Cardiac fibroblast (primary cell): ENCODE measurements at regions not wholly inside any gene's neighbourhood (a gene's known extent, or its start where the extent isn't known, plus 50 kb on each side); places are given as distances from the start of the nearest gene placed in this dataset.

Experiments
- DNase-seq, 2 donors: peaks; one replicate each; pipeline versions ENCODE4 v3.0.0 to v3.0.0-alpha.2; 2010; ENCODE audit warnings: low read depth in 2 of 2
- H3K4me3 ChIP-seq, 2 donors: replicated peaks in 1 of 2; 1 replicate in 1 of 2; 2 replicates in 1 of 2; pipeline ENCODE4 v1.5.1; 2011; ENCODE audit warnings: low read depth in 2 of 2, low read length in 2 of 2, mild to moderate bottlenecking in 2 of 2, moderate library complexity in 1 of 2
- TF ChIP-seq, protein P1 (sequence below): IDR thresholded peaks from one replicate; pipeline ENCODE4 v1.5.1; 2011; ENCODE audit warnings: low read depth, mild to moderate bottlenecking, low read length, inconsistent platforms

DNA sequence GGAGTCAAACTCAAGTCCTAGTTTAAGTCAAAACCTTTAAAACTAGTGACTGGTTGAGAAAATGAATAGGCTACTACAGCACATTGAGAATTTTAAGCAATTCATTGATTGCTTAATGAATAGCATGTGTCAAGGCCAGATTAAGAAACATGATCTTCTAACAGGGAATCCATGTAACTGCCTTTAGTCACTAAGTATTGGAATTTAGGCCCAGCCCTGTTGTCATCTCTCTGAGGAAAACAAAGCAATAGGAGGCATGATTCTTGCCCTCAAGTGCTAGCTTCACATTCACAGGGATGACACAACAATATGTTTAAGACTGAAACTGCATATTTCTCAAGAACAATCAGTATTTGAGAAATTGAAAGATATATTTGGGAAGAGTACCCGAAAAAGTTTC is 70.0 kb upstream of the PTGS2 start:
- TF ChIP-seq, protein P1, sequence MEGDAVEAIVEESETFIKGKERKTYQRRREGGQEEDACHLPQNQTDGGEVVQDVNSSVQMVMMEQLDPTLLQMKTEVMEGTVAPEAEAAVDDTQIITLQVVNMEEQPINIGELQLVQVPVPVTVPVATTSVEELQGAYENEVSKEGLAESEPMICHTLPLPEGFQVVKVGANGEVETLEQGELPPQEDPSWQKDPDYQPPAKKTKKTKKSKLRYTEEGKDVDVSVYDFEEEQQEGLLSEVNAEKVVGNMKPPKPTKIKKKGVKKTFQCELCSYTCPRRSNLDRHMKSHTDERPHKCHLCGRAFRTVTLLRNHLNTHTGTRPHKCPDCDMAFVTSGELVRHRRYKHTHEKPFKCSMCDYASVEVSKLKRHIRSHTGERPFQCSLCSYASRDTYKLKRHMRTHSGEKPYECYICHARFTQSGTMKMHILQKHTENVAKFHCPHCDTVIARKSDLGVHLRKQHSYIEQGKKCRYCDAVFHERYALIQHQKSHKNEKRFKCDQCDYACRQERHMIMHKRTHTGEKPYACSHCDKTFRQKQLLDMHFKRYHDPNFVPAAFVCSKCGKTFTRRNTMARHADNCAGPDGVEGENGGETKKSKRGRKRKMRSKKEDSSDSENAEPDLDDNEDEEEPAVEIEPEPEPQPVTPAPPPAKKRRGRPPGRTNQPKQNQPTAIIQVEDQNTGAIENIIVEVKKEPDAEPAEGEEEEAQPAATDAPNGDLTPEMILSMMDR, result no peak
- peak in 1 of 2 donors; percentile 73 for DNase-seq
- no peak overlapping the region for H3K4me3 ChIP-seq

GRCh38 chr1:186749820-186750219 is 69.6 kb upstream of the PTGS2 start:
- DNase-seq, result no peak
- H3K4me3 ChIP-seq, result no peak overlapping the region
- TF ChIP-seq, protein P1, result no peak

GRCh38 chr1:186747661-186748060 is 67.4 kb upstream of the PTGS2 start:
- TF ChIP-seq, protein P1, result no peak
- no peak for DNase-seq
- H3K4me3 ChIP-seq, result no peak overlapping the region

GRCh38 chr1:186745531-186746146 is 65.4 kb upstream of the PTGS2 start:
- no peak overlapping the region for H3K4me3 ChIP-seq
- TF ChIP-seq, protein P1, result no peak
- no peak for DNase-seq

- no peak for DNase-seq
- TF ChIP-seq, protein P1, result no peak
- H3K4me3 ChIP-seq, result no peak overlapping the region
These were observed 61.4 kb upstream of the PTGS2 start for GRCh38 chr1:186741640-186742039.

DNA sequence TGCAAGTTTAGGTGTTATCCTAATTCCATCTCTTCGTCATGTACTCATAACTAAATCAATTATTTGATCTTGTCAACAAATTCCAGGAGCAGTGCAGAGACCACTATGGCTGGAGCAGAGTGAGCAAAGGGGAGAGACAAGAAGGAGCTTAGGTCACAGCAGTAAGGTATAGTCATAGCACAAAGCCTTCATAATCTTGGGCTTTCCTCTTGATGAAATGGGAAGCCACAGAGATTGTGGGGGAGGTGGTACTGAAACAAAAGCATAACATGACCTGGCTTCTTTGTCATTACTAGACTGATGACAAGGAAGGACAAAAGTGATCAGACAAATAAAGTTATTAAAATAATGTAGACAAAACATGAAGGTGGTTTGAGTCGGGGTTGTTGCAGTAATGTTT is 60.1 kb upstream of the PTGS2 start:
- no peak for DNase-seq
- TF ChIP-seq, protein P1, result no peak
- H3K4me3 ChIP-seq, result no peak overlapping the region

DNA sequence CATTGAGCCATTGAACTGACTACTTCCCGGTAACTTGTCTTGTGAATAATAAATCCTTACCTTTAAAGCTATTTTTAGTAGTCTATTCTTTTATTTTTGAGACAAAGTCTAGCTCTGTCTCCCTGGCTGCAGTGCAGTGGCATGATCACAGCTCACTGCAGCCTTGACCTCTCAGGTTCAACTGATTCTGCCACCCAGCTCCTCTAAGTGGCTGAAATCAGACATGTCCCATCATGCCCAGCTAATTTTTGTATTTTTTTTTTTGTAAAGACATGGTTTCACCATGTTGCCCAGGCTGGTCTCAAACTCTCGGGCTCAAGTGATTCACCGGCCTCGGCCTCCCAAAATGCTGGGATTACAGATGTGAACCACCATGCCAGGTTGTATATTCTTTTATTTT is 59.3 kb upstream of the PTGS2 start:
- no peak overlapping the region for H3K4me3 ChIP-seq
- DNase-seq, result no peak
- TF ChIP-seq, protein P1, result no peak
